Loucy (cell line): ENCODE measurements at regions not wholly inside any gene's neighbourhood (a gene's known extent, or its start where the extent isn't known, plus 50 kb on each side); places are given as distances from the start of the nearest gene placed in this dataset.

ENCODE experiments used
- CTCF ChIP-seq: fragments of 200-600 bp; sonication (generic); conservative IDR thresholded peaks from 2 replicates; pipeline ENCODE4 v1.5.1; 2014; ENCODE audit warnings: mild to moderate bottlenecking, antibody characterized with exemption, low read length
- EZH2phosphoT487 ChIP-seq: fragments of 200-600 bp; IDR thresholded peaks from 2 replicates; pipeline ENCODE4 v1.6.1; 2018; ENCODE audit warnings: antibody characterized with exemption, mild to moderate bottlenecking, moderate library complexity, borderline replicate concordance

- TF ChIP-seq CTCF (no peak), EZH2phosphoT487 (no peak)
These were observed 993.6 kb upstream of the SPRY2 start for GRCh38 chr13:81334481-81334880.
